ENCODE measurements at regions not wholly inside any gene's neighbourhood (a gene's known extent, or its start where the extent isn't known, plus 50 kb on each side); places are given as distances from the start of the nearest gene placed in this dataset.
"Not testable (repeated sequence)": the region's sequence is repeated elsewhere in the genome, so short reads cannot be mapped to it uniquely, and the experiment has no call there.

DNA sequence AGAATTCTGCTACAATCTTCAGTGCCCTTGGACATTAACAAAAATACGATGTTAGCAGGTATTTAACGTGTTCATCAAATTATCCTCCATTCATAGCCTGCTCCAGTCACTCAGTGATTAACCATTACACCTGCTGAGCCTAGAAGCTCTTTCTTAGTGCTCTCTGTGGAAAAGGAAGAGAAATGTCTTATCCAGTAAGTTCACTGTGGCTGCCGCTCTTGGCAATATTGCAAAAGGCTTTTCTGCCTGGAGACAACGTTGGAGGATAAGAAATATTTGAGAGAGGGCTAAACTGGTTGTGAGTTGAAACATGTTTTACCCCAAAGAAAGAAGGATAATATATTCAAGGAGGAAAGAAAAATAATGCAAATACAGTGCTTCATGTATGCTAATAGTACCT lies 217.4 kb upstream of the HSF2 start:
- H3K9me3 ChIP-seq: no peaks in the 10 kb centered on the region
- peaks cover 0 to 7% (median 0%) of the 10 kb centered on the region in 9 donors for H3K4me1 ChIP-seq
- TF ChIP-seq, protein P1, sequence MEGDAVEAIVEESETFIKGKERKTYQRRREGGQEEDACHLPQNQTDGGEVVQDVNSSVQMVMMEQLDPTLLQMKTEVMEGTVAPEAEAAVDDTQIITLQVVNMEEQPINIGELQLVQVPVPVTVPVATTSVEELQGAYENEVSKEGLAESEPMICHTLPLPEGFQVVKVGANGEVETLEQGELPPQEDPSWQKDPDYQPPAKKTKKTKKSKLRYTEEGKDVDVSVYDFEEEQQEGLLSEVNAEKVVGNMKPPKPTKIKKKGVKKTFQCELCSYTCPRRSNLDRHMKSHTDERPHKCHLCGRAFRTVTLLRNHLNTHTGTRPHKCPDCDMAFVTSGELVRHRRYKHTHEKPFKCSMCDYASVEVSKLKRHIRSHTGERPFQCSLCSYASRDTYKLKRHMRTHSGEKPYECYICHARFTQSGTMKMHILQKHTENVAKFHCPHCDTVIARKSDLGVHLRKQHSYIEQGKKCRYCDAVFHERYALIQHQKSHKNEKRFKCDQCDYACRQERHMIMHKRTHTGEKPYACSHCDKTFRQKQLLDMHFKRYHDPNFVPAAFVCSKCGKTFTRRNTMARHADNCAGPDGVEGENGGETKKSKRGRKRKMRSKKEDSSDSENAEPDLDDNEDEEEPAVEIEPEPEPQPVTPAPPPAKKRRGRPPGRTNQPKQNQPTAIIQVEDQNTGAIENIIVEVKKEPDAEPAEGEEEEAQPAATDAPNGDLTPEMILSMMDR (IDR thresholded peaks at IDR 0.05): no peak
- no peak overlapping the region for H3K27ac ChIP-seq
- DNase-seq (no peak), ATAC-seq (no peak)
- H3K36me3 ChIP-seq: no peaks in the 10 kb centered on the region
- 64 to 65% methylated on average over 4 of the region's 4 CpGs for WGBS, 2 donors
- no peaks in the 10 kb centered on the region for H3K27me3 ChIP-seq
- no peak overlapping the region for H3K4me3 ChIP-seq
- intact Hi-C loops (cut with DNase I): loop anchor here (2.0 to 10.0 kb wide), 20 partner anchors 50 to 1117 kb away; partner anchors contain the start of gene GJA1 (in 3 of the 10)

GRCh38 chr6:122184401-122184827 lies 215.0 kb upstream of the HSF2 start:
- TF ChIP-seq, protein P1 (IDR thresholded peaks at IDR 0.05): peak in 8 of 9 donors; percentile 18 to 68 (median 54)
- H3K9me3 ChIP-seq: no peaks in the 10 kb centered on the region
- 17 to 21% methylated on average over 4 of the region's 4 CpGs for WGBS, 2 donors
- intact Hi-C loops (cut with DNase I): loop anchor here in 9 of 10 donors (2.0 to 10.0 kb wide), 19 partner anchors 52 to 1120 kb away; partner anchors contain the start of gene GJA1 (in 2 of the 9)
- DNase-seq (no peak), ATAC-seq (peak in 7 of 8 donors; percentile 46 to 74 (median 70))
- no peak overlapping the region for H3K27ac ChIP-seq
- peak overlapping the region in 6 of 10 donors; percentile 11 to 35 (median 23) for H3K4me3 ChIP-seq
- H3K4me1 ChIP-seq: peaks cover 0 to 7% (median 0%) of the 10 kb centered on the region in 9 donors
- H3K27me3 ChIP-seq: no peaks in the 10 kb centered on the region
- no peaks in the 10 kb centered on the region for H3K36me3 ChIP-seq

GRCh38 chr6:122185458-122185857 lies 214.0 kb upstream of the HSF2 start:
- intact Hi-C loops (cut with DNase I): loop anchor here in 7 of 10 donors (2.0 to 10.0 kb wide), 10 partner anchors 141 to 1121 kb away; partner anchors contain the start of gene GJA1 (in 1 of the 7)

GRCh38 chr6:122187186-122187585 lies 212.3 kb upstream of the HSF2 start:
- TF ChIP-seq, protein P1 (IDR thresholded peaks at IDR 0.05): no peak
- intact Hi-C loops (cut with DNase I): loop anchor here in 7 of 10 donors (5.0 to 10.0 kb wide), 9 partner anchors 142 to 1122 kb away; partner anchors contain the start of gene GJA1 (in 1 of the 7)
- no peaks in the 10 kb centered on the region for H3K36me3 ChIP-seq
- no peak overlapping the region for H3K4me3 ChIP-seq
- ATAC-seq (no peak), DNase-seq (no peak)
- no peaks in the 10 kb centered on the region for H3K27me3 ChIP-seq
- H3K4me1 ChIP-seq: peaks cover 0 to 7% (median 0%) of the 10 kb centered on the region in 9 donors
- WGBS, 2 donors: 53 to 91% methylated on average over 1 of the region's 1 CpG
- no peak overlapping the region for H3K27ac ChIP-seq
- H3K9me3 ChIP-seq: no peaks in the 10 kb centered on the region

More at GRCh38 chr6:122185458-122185857, 214.0 kb upstream of the HSF2 start:
- 89 to 91% methylated on average over 19 of the region's 19 CpGs for WGBS, 2 donors
- not testable (repeated sequence) for H3K4me1 ChIP-seq, ATAC-seq, H3K9me3 ChIP-seq, H3K27ac ChIP-seq, DNase-seq, H3K36me3 ChIP-seq, H3K4me3 ChIP-seq, H3K27me3 ChIP-seq

DNA sequence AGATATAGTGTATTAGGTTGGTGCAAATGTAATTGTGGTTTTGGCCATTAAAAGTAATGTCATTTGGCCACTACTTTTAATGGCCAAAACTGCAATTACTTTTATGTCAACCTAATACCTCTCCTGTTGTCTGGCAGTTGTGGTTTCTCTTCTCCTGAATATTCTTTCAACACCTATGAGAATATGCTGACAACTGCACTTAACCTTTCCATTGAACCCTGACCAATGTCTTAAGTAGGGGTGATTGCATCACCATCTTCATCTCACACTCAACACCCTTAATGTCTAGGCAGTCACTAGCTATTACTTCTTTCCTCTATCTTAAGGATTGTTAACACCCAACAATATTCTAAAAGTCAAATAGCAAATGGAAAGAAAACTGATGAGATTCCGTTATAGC lies 200.5 kb upstream of the HSF2 start:
- Histone ChIP-seq H3K4me3 (no peak overlapping the region), H3K27ac (no peak overlapping the region), H3K36me3 (no peaks in the 10 kb centered on the region), H3K4me1 (peaks cover 0 to 4% (median 0%) of the 10 kb centered on the region in 9 donors), H3K27me3 (no peaks in the 10 kb centered on the region), H3K9me3 (no peaks in the 10 kb centered on the region)
- no peak for DNase-seq
- ATAC-seq: no peak
- WGBS, 2 donors: 41 to 74% methylated on average over 1 of the region's 1 CpG
- TF ChIP-seq, protein P1 (IDR thresholded peaks at IDR 0.05): no peak
- intact Hi-C loops (cut with DNase I): no loop called here

Measured in heart right ventricle (tissue), 16 donors.